ENCODE measurements at regions not wholly inside any gene's neighbourhood (a gene's known extent, or its start where the extent isn't known, plus 50 kb on each side); places are given as distances from the start of the nearest gene placed in this dataset.

GRCh38 chr2:163474889-163475288 lies 260.9 kb downstream of the FIGN start:
- TF ChIP-seq CTCF (conservative IDR thresholded peaks at IDR 0.05; ENCODE audit: low read depth, low read length) = no peak
- Histone ChIP-seq H2AFZ (ENCODE audit: low read depth) (no peak overlapping the region), H3K27me3 (ENCODE audit: insufficient read depth, low read depth) (no peaks in the 10 kb centered on the region), H3K4me3 (IDR thresholded peaks at IDR 0.05; ENCODE audit: insufficient read depth, low read depth, low read length) (no peak overlapping the region), H3K36me3 (ENCODE audit: insufficient read depth) (no peaks in the 10 kb centered on the region), H3K4me2 (no peak overlapping the region), H3K79me2 (ENCODE audit: insufficient read depth, low read depth) (no peaks in the 10 kb centered on the region), H3K27ac (no peak overlapping the region), H4K20me1 (ENCODE audit: insufficient read depth) (no peaks in the 10 kb centered on the region), H3K4me1 (ENCODE audit: low read depth, poor library complexity, severe bottlenecking) (peaks cover 8% of the 10 kb centered on the region), H3K9ac (no peak overlapping the region)

- Histone ChIP-seq H3K79me2 (ENCODE audit: insufficient read depth, low read depth) (no peaks in the 10 kb centered on the region), H3K27me3 (ENCODE audit: insufficient read depth, low read depth) (no peaks in the 10 kb centered on the region), H3K4me3 (IDR thresholded peaks at IDR 0.05; ENCODE audit: insufficient read depth, low read depth, low read length) (no peak overlapping the region), H3K4me1 (ENCODE audit: low read depth, poor library complexity, severe bottlenecking) (peaks cover 11% of the 10 kb centered on the region), H3K27ac (no peak overlapping the region), H3K4me2 (no peak overlapping the region), H3K9ac (no peak overlapping the region), H2AFZ (ENCODE audit: low read depth) (no peak overlapping the region), H4K20me1 (ENCODE audit: insufficient read depth) (no peaks in the 10 kb centered on the region), H3K36me3 (ENCODE audit: insufficient read depth) (no peaks in the 10 kb centered on the region)
- TF ChIP-seq CTCF (conservative IDR thresholded peaks at IDR 0.05; ENCODE audit: low read depth, low read length) = no peak
Measured at GRCh38 chr2:163474319-163474744, 261.5 kb downstream of the FIGN start.

- no peaks in the 10 kb centered on the region for H3K79me2 ChIP-seq (ENCODE audit: insufficient read depth, low read depth)
- no peaks in the 10 kb centered on the region for H3K27me3 ChIP-seq (ENCODE audit: insufficient read depth, low read depth)
- no peak overlapping the region for H3K4me3 ChIP-seq (IDR thresholded peaks at IDR 0.05; ENCODE audit: insufficient read depth, low read depth, low read length)
- H3K4me1 ChIP-seq (ENCODE audit: low read depth, poor library complexity, severe bottlenecking) = peaks cover 11% of the 10 kb centered on the region
- H2AFZ ChIP-seq (ENCODE audit: low read depth) = no peak overlapping the region
- no peak overlapping the region for H3K4me2 ChIP-seq
- no peaks in the 10 kb centered on the region for H3K36me3 ChIP-seq (ENCODE audit: insufficient read depth)
- H3K9ac ChIP-seq = no peak overlapping the region
- no peak for TF ChIP-seq CTCF (conservative IDR thresholded peaks at IDR 0.05; ENCODE audit: low read depth, low read length)
- H4K20me1 ChIP-seq (ENCODE audit: insufficient read depth) = no peaks in the 10 kb centered on the region
- H3K27ac ChIP-seq = no peak overlapping the region
Measured at GRCh38 chr2:163471947-163472346, 263.9 kb downstream of the FIGN start.

GRCh38 chr2:163469561-163469962 lies 266.2 kb downstream of the FIGN start:
- Histone ChIP-seq H3K4me2 (no peak overlapping the region), H3K4me1 (ENCODE audit: low read depth, poor library complexity, severe bottlenecking) (peaks cover 11% of the 10 kb centered on the region), H3K36me3 (ENCODE audit: insufficient read depth) (no peaks in the 10 kb centered on the region), H3K79me2 (ENCODE audit: insufficient read depth, low read depth) (no peaks in the 10 kb centered on the region), H2AFZ (ENCODE audit: low read depth) (no peak overlapping the region), H3K9ac (no peak overlapping the region), H3K27ac (no peak overlapping the region), H3K27me3 (ENCODE audit: insufficient read depth, low read depth) (no peaks in the 10 kb centered on the region), H4K20me1 (ENCODE audit: insufficient read depth) (no peaks in the 10 kb centered on the region), H3K4me3 (IDR thresholded peaks at IDR 0.05; ENCODE audit: insufficient read depth, low read depth, low read length) (no peak overlapping the region)
- no peak for TF ChIP-seq CTCF (conservative IDR thresholded peaks at IDR 0.05; ENCODE audit: low read depth, low read length)
